HG02973 (cell line): ENCODE measurements at regions not wholly inside any gene's neighbourhood (a gene's known extent, or its start where the extent isn't known, plus 50 kb on each side); places are given as distances from the start of the nearest gene placed in this dataset.
"Not testable (repeated sequence)": the region's sequence is repeated elsewhere in the genome, so short reads cannot be mapped to it uniquely, and the experiment has no call there.

Experiments used
- ATAC-seq: cut with Tn5 transposase; IDR thresholded peaks from one replicate; pipeline ENCODE4 v1.9.1; 2021; ENCODE audit warnings: moderate library complexity; ENCODE audit not compliant: unreplicated experiment

- ATAC-seq, result no peak
Measured at GRCh38 chr5:159493696-159494095, 163.4 kb upstream of the IL12B start.

- ATAC-seq, result no peak
Measured at GRCh38 chr5:159496773-159497172, 166.5 kb upstream of the IL12B start.

- ATAC-seq, result no peak
Measured at GRCh38 chr5:159497221-159497620, 166.9 kb upstream of the IL12B start.

- no peak for ATAC-seq
Measured at GRCh38 chr5:159498630-159499029, 168.3 kb upstream of the IL12B start.

- ATAC-seq, result not testable (repeated sequence)
Measured at GRCh38 chr5:159502116-159502515, 171.8 kb upstream of the IL12B start.

GRCh38 chr5:159503236-159503635 lies 172.9 kb upstream of the IL12B start:
- no peak for ATAC-seq

GRCh38 chr5:159504106-159504856 lies 174.0 kb upstream of the IL12B start:
- ATAC-seq, result no peak

- no peak for ATAC-seq
Measured at GRCh38 chr5:159504857-159505304, 174.6 kb upstream of the IL12B start.

- no peak for ATAC-seq
Measured at GRCh38 chr5:159507055-159507454, 176.8 kb upstream of the IL12B start.

- no peak for ATAC-seq
Measured at GRCh38 chr5:159507661-159508060, 177.4 kb upstream of the IL12B start.

GRCh38 chr5:159508344-159508743 lies 178.1 kb upstream of the IL12B start:
- no peak for ATAC-seq

- ATAC-seq, result no peak
Measured at GRCh38 chr5:159509002-159509660, 178.8 kb upstream of the IL12B start.

GRCh38 chr5:159510282-159510681 lies 180.0 kb upstream of the IL12B start:
- ATAC-seq, result no peak

- no peak for ATAC-seq
Measured at GRCh38 chr5:159511570-159511969, 181.3 kb upstream of the IL12B start.

GRCh38 chr5:159512064-159512463 lies 181.8 kb upstream of the IL12B start:
- ATAC-seq, result no peak

GRCh38 chr5:159514229-159514810 lies 184.0 kb upstream of the IL12B start:
- ATAC-seq, result no peak

GRCh38 chr5:159515197-159515596 lies 184.9 kb upstream of the IL12B start:
- ATAC-seq, result no peak

- ATAC-seq, result peak; percentile 92
Measured at GRCh38 chr5:159515909-159516415, 185.7 kb upstream of the IL12B start.

GRCh38 chr5:159518371-159518770 lies 188.1 kb upstream of the IL12B start:
- no peak for ATAC-seq

GRCh38 chr5:159519365-159519764 lies 189.1 kb upstream of the IL12B start:
- no peak for ATAC-seq

GRCh38 chr5:159522841-159523240 lies 192.6 kb upstream of the IL12B start:
- no peak for ATAC-seq

GRCh38 chr5:159524279-159524678 lies 194.0 kb upstream of the IL12B start:
- ATAC-seq, result not testable (repeated sequence)
